Skeletal muscle tissue (tissue), 3 donors: ENCODE measurements at regions not wholly inside any gene's neighbourhood (a gene's known extent, or its start where the extent isn't known, plus 50 kb on each side); places are given as distances from the start of the nearest gene placed in this dataset.

ENCODE experiments used
- H3K27ac ChIP-seq: one replicate; pipeline ENCODE4 v1.7.0; 2013; ENCODE audit warnings: mild to moderate bottlenecking, low read depth, low read length, inconsistent platforms
- H3K27me3 ChIP-seq, 3 donors: one replicate each; pipeline ENCODE4 v1.7.0; 2013; ENCODE audit warnings: low read length in 3 of 3; ENCODE audit not compliant: control insufficient read depth in 3 of 3, insufficient read depth in 3 of 3
- H3K36me3 ChIP-seq, 3 donors: one replicate each; pipeline ENCODE4 v1.7.0; 2013; ENCODE audit warnings: low read length in 3 of 3; ENCODE audit not compliant: control insufficient read depth in 3 of 3, insufficient read depth in 3 of 3
- H3K4me1 ChIP-seq, 3 donors: one replicate each; pipeline ENCODE4 v1.7.0; 2013; ENCODE audit warnings: low read length in 3 of 3, mild to moderate bottlenecking in 3 of 3; ENCODE audit not compliant: control insufficient read depth in 3 of 3, insufficient read depth in 3 of 3
- H3K4me3 ChIP-seq, 3 donors: one replicate each; pipeline ENCODE4 v1.7.0; 2013; ENCODE audit warnings: low read length in 3 of 3
- H3K9ac ChIP-seq, 3 donors: one replicate each; pipeline ENCODE4 v1.7.0; 2013; ENCODE audit warnings: low read length in 3 of 3, mild to moderate bottlenecking in 3 of 3, moderate library complexity in 2 of 3, low read depth in 1 of 3
- H3K9me3 ChIP-seq, 3 donors: one replicate each; pipeline ENCODE4 v1.7.0; 2013; ENCODE audit warnings: low read length in 3 of 3; ENCODE audit not compliant: control insufficient read depth in 3 of 3
- donor health status: Osteomylitis.

DNA sequence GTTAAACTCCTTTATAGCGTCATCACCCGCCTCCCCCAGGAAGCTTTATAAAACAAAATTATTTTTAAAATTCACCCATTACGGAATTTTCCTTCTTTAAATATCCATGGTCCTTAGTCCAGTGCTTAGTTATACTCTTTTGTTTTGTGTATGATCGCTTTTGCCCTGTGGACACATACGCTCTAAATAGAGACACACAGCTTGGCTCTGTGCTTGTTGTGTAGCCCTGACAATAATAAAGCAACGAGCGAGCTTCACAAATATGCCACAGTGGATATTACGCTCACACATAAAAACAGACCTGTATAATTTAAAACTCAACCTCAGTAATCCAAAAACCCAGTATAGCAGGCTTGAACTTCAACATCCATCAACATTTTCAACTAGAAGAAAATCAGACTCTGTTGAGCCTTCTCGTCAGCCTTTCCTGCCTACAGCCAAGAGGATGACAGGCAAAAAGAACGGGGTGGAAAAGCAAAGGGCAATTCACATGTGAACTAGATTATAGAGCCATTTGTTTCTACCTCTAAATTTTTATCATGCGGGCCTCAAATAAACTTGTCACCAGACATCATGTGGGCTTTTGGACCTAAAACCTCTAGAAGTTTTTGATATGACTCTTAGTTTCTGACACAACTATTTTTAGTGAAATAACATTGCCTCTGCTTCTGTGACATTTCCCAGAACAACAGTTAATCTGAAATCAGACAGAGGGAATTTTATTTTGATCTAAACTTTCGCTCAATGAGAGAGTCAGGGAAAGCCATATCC, 89.6 kb upstream of the THBS1 start:
- H3K36me3 ChIP-seq: no peaks in the 10 kb centered on the region
- no peaks in the 10 kb centered on the region for H3K27me3 ChIP-seq
- H3K4me3 ChIP-seq: no peak overlapping the region
- H3K9ac ChIP-seq: no peak overlapping the region
- peaks cover 0 to 2% (median 0%) of the 10 kb centered on the region in 3 donors for H3K4me1 ChIP-seq
- peak overlapping the region; percentile 1 for H3K27ac ChIP-seq
- H3K9me3 ChIP-seq: no peaks in the 10 kb centered on the region

GRCh38 chr15:39491886-39492490, 88.9 kb upstream of the THBS1 start:
- no peaks in the 10 kb centered on the region for H3K9me3 ChIP-seq
- peaks cover 0 to 2% (median 0%) of the 10 kb centered on the region in 3 donors for H3K4me1 ChIP-seq
- H3K36me3 ChIP-seq: no peaks in the 10 kb centered on the region
- H3K4me3 ChIP-seq: no peak overlapping the region
- H3K27me3 ChIP-seq: no peaks in the 10 kb centered on the region
- H3K9ac ChIP-seq: no peak overlapping the region
- peak overlapping the region; percentile 1 for H3K27ac ChIP-seq

GRCh38 chr15:39493424-39494067, 87.3 kb upstream of the THBS1 start:
- Histone ChIP-seq H3K4me3 (no peak overlapping the region), H3K9me3 (no peaks in the 10 kb centered on the region), H3K27me3 (no peaks in the 10 kb centered on the region), H3K4me1 (peaks cover 0 to 7% (median 3%) of the 10 kb centered on the region in 3 donors), H3K27ac (no peak overlapping the region), H3K36me3 (no peaks in the 10 kb centered on the region), H3K9ac (no peak overlapping the region)

GRCh38 chr15:39494462-39494861, 86.4 kb upstream of the THBS1 start:
- no peak overlapping the region for H3K27ac ChIP-seq
- peaks cover 0 to 10% (median 6%) of the 10 kb centered on the region in 3 donors for H3K4me1 ChIP-seq
- H3K36me3 ChIP-seq: no peaks in the 10 kb centered on the region
- H3K9me3 ChIP-seq: no peaks in the 10 kb centered on the region
- no peaks in the 10 kb centered on the region for H3K27me3 ChIP-seq
- H3K9ac ChIP-seq: no peak overlapping the region
- no peak overlapping the region for H3K4me3 ChIP-seq

- Histone ChIP-seq H3K36me3 (no peaks in the 10 kb centered on the region), H3K27ac (no peak overlapping the region), H3K4me1 (peaks cover 0 to 10% (median 6%) of the 10 kb centered on the region in 3 donors), H3K27me3 (no peaks in the 10 kb centered on the region), H3K9ac (no peak overlapping the region), H3K4me3 (no peak overlapping the region), H3K9me3 (no peaks in the 10 kb centered on the region)
These were observed 84.7 kb upstream of the THBS1 start for GRCh38 chr15:39495871-39496840.

DNA sequence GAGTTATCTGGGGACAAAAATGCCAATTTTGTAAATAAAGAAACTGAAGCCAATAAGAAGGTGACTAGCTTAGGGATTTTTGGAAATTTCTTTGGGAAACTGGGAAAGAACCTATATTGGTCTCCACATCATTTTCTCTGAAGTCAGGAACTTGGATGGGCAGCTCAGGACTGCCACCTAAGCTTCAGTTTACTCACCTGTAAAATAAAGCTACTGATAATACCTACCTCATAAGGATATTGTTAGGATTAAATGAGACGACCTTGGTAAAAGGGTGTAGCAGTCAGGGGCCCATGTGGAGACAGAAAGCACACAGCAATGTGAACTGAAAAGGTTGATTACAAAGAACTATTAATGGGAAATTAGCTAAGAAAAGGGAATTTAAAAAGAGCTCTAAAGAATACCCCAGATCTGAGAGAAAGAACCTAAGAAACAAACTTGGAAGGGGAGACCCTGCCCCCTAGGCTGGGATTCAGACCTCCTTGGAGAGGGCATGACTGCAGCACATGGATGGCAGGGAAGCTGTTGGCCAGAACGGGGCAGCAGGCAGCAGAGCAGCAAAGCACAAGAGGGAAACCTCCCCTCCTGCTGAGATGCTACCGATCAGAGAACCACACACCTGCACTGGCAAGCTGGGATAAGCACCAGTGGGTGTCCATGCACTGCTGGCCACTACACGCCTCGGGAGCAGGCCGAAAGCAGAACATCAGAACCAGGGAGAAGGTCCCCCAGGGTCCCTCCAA, 83.7 kb upstream of the THBS1 start:
- no peaks in the 10 kb centered on the region for H3K9me3 ChIP-seq
- H3K4me3 ChIP-seq: no peak overlapping the region
- no peak overlapping the region for H3K27ac ChIP-seq
- H3K27me3 ChIP-seq: no peaks in the 10 kb centered on the region
- no peaks in the 10 kb centered on the region for H3K36me3 ChIP-seq
- H3K4me1 ChIP-seq: peaks cover 0 to 10% (median 10%) of the 10 kb centered on the region in 3 donors
- no peak overlapping the region for H3K9ac ChIP-seq

- Histone ChIP-seq H3K27me3 (no peaks in the 10 kb centered on the region), H3K4me1 (peaks cover 0 to 10% (median 10%) of the 10 kb centered on the region in 3 donors), H3K9ac (no peak overlapping the region), H3K36me3 (no peaks in the 10 kb centered on the region), H3K9me3 (no peaks in the 10 kb centered on the region), H3K27ac (peak overlapping the region; percentile 49), H3K4me3 (no peak overlapping the region)
These were observed 82.9 kb upstream of the THBS1 start for GRCh38 chr15:39497759-39498565.

- H3K27ac ChIP-seq: peak overlapping the region; percentile 49
- H3K4me3 ChIP-seq: no peak overlapping the region
- no peaks in the 10 kb centered on the region for H3K9me3 ChIP-seq
- H3K4me1 ChIP-seq: peaks cover 0 to 10% (median 10%) of the 10 kb centered on the region in 3 donors
- no peaks in the 10 kb centered on the region for H3K36me3 ChIP-seq
- H3K9ac ChIP-seq: no peak overlapping the region
- H3K27me3 ChIP-seq: no peaks in the 10 kb centered on the region
These were observed 82.2 kb upstream of the THBS1 start for GRCh38 chr15:39498629-39499028.
